ENCODE measurements at regions not wholly inside any gene's neighbourhood (a gene's known extent, or its start where the extent isn't known, plus 50 kb on each side); places are given as distances from the start of the nearest gene placed in this dataset.
"Not testable (repeated sequence)": the region's sequence is repeated elsewhere in the genome, so short reads cannot be mapped to it uniquely, and the experiment has no call there.

- no peak overlapping the region for H3K4me3 ChIP-seq (ENCODE audit: low read length)
- TF ChIP-seq ZNF274 (IDR thresholded peaks at IDR 0.05; ENCODE audit: low read depth, low read length): no peak
Observed at GRCh38 chr3:144877356-144877755, 905.7 kb downstream of the DIPK2A start.

- no peak overlapping the region for H3K4me3 ChIP-seq (ENCODE audit: low read length)
- no peak for TF ChIP-seq ZNF274 (IDR thresholded peaks at IDR 0.05; ENCODE audit: low read depth, low read length)
Observed at GRCh38 chr3:144879701-144880100, 908.1 kb downstream of the DIPK2A start.

GRCh38 chr3:144893980-144894379 lies 922.4 kb downstream of the DIPK2A start:
- no peak for TF ChIP-seq ZNF274 (IDR thresholded peaks at IDR 0.05; ENCODE audit: low read depth, low read length)
- no peak overlapping the region for H3K4me3 ChIP-seq (ENCODE audit: low read length)

GRCh38 chr3:144894576-144894975 lies 923.0 kb downstream of the DIPK2A start:
- no peak for TF ChIP-seq ZNF274 (IDR thresholded peaks at IDR 0.05; ENCODE audit: low read depth, low read length)
- no peak overlapping the region for H3K4me3 ChIP-seq (ENCODE audit: low read length)

GRCh38 chr3:144900366-144900765 lies 928.7 kb downstream of the DIPK2A start:
- TF ChIP-seq ZNF274 (IDR thresholded peaks at IDR 0.05; ENCODE audit: low read depth, low read length): no peak
- no peak overlapping the region for H3K4me3 ChIP-seq (ENCODE audit: low read length)

GRCh38 chr3:144907581-144907980 lies 936.0 kb downstream of the DIPK2A start:
- H3K4me3 ChIP-seq (ENCODE audit: low read length): not testable (repeated sequence)

GRCh38 chr3:144912968-144913367 lies 941.3 kb downstream of the DIPK2A start:
- no peak for TF ChIP-seq ZNF274 (IDR thresholded peaks at IDR 0.05; ENCODE audit: low read depth, low read length)
- H3K4me3 ChIP-seq (ENCODE audit: low read length): no peak overlapping the region

- TF ChIP-seq ZNF274 (IDR thresholded peaks at IDR 0.05; ENCODE audit: low read depth, low read length): no peak
- no peak overlapping the region for H3K4me3 ChIP-seq (ENCODE audit: low read length)
Observed at GRCh38 chr3:144915202-144915601, 943.6 kb downstream of the DIPK2A start.

GRCh38 chr3:144921710-144922109 lies 950.1 kb downstream of the DIPK2A start:
- no peak for TF ChIP-seq ZNF274 (IDR thresholded peaks at IDR 0.05; ENCODE audit: low read depth, low read length)

GRCh38 chr3:144923046-144923775 lies 951.6 kb downstream of the DIPK2A start:
- H3K4me3 ChIP-seq (ENCODE audit: low read length): no peak overlapping the region
- no peak for TF ChIP-seq ZNF274 (IDR thresholded peaks at IDR 0.05; ENCODE audit: low read depth, low read length)

More at GRCh38 chr3:144921710-144922109, 950.1 kb downstream of the DIPK2A start:
- H3K4me3 ChIP-seq (ENCODE audit: low read length): no peak overlapping the region

GRCh38 chr3:144930431-144930830 lies 958.8 kb downstream of the DIPK2A start:
- no peak overlapping the region for H3K4me3 ChIP-seq (ENCODE audit: low read length)
- no peak for TF ChIP-seq ZNF274 (IDR thresholded peaks at IDR 0.05; ENCODE audit: low read depth, low read length)

- no peak overlapping the region for H3K4me3 ChIP-seq (ENCODE audit: low read length)
- no peak for TF ChIP-seq ZNF274 (IDR thresholded peaks at IDR 0.05; ENCODE audit: low read depth, low read length)
Observed at GRCh38 chr3:144931590-144931989, 960.0 kb downstream of the DIPK2A start.

GRCh38 chr3:144942093-144942837 lies 970.6 kb downstream of the DIPK2A start:
- no peak for TF ChIP-seq ZNF274 (IDR thresholded peaks at IDR 0.05; ENCODE audit: low read depth, low read length)
- H3K4me3 ChIP-seq (ENCODE audit: low read length): no peak overlapping the region

GRCh38 chr3:144942838-144943197 lies 971.2 kb downstream of the DIPK2A start:
- no peak overlapping the region for H3K4me3 ChIP-seq (ENCODE audit: low read length)
- no peak for TF ChIP-seq ZNF274 (IDR thresholded peaks at IDR 0.05; ENCODE audit: low read depth, low read length)

GRCh38 chr3:144947895-144948294 lies 976.3 kb downstream of the DIPK2A start:
- no peak overlapping the region for H3K4me3 ChIP-seq (ENCODE audit: low read length)
- TF ChIP-seq ZNF274 (IDR thresholded peaks at IDR 0.05; ENCODE audit: low read depth, low read length): no peak
